ENCODE measurements at regions not wholly inside any gene's neighbourhood (a gene's known extent, or its start where the extent isn't known, plus 50 kb on each side); places are given as distances from the start of the nearest gene placed in this dataset.

DNA sequence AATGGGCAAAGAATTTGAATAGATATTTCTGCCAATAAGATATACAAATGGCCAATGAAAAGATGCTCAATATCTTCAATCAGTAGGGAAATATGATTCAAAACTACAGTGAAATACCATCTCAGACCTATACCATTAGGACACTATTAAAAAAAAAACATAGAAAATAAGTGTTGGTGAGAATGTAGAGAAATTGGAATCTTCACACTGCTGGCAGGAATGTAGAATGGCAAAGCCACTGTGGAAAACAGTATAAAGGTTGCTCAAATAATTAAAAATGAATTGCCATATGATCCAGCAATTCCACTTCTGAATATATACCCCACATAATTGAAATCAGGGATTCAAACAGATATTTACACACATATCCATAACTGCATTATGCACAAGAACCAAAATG lies 88.1 kb upstream of the STARD13 start:
- no peak overlapping the region for H3K4me3 ChIP-seq (replicated peaks; ENCODE audit: low read depth, low read length)
- TF ChIP-seq, protein P1, sequence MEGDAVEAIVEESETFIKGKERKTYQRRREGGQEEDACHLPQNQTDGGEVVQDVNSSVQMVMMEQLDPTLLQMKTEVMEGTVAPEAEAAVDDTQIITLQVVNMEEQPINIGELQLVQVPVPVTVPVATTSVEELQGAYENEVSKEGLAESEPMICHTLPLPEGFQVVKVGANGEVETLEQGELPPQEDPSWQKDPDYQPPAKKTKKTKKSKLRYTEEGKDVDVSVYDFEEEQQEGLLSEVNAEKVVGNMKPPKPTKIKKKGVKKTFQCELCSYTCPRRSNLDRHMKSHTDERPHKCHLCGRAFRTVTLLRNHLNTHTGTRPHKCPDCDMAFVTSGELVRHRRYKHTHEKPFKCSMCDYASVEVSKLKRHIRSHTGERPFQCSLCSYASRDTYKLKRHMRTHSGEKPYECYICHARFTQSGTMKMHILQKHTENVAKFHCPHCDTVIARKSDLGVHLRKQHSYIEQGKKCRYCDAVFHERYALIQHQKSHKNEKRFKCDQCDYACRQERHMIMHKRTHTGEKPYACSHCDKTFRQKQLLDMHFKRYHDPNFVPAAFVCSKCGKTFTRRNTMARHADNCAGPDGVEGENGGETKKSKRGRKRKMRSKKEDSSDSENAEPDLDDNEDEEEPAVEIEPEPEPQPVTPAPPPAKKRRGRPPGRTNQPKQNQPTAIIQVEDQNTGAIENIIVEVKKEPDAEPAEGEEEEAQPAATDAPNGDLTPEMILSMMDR (IDR thresholded peaks at IDR 0.05; ENCODE audit: insufficient read depth, low read length, poor library complexity, severe bottlenecking) = no peak
- no peak for DNase-seq (ENCODE audit: extremely low read depth, insufficient read length)
- no peaks in the 10 kb centered on the region for H3K27me3 ChIP-seq (replicated peaks; ENCODE audit: control insufficient read depth, insufficient read depth, low read length)
- H3K36me3 ChIP-seq (ENCODE audit: control insufficient read depth, insufficient read depth, low read length) = no peaks in the 10 kb centered on the region

DNA sequence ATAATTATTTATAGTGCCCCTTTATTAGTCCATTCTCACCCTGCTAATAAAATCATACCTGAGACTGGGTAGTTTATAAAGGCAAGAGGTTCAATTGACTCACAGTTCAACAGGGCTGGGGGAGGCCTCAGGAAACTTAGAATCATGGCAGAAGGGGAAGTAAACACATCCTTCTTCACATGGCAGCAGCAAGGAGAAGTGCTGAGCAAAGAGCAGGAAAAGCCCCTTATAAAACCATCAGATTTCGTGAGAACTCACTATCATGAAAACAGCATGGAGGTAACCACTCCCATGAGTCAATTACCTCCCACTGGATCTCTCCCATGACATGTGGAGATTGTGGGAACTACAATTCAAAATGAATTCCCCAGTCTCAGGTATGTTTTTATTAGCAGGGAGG lies 89.9 kb upstream of the STARD13 start:
- no peaks in the 10 kb centered on the region for H3K36me3 ChIP-seq (ENCODE audit: control insufficient read depth, insufficient read depth, low read length)

DNA sequence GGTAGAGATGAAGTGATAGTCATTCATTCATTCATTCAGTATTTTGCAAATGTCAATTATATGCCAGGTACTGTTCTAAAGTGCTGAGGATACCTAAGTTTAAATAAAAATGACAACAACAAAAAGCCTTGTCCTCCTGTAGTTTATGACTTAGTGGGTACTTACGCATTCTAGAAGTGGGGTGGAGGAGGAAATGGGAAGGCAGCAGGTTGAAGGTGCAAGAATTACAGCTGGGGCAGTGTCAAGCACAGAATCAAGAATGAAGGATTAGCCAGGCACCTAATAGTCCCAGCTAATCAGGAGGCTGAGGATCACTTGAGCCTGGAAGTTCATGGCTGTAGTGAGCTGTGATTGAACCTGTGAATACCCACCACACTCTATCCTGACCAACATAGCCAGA lies 90.7 kb upstream of the STARD13 start:
- DNase-seq (ENCODE audit: extremely low read depth, insufficient read length) = no peak
- H3K36me3 ChIP-seq (ENCODE audit: control insufficient read depth, insufficient read depth, low read length) = no peaks in the 10 kb centered on the region
- TF ChIP-seq, protein P1 (IDR thresholded peaks at IDR 0.05; ENCODE audit: insufficient read depth, low read length, poor library complexity, severe bottlenecking) = no peak
- no peaks in the 10 kb centered on the region for H3K27me3 ChIP-seq (replicated peaks; ENCODE audit: control insufficient read depth, insufficient read depth, low read length)
- H3K4me3 ChIP-seq (replicated peaks; ENCODE audit: low read depth, low read length) = no peak overlapping the region

More for the DNA sequence above, 89.9 kb upstream of the STARD13 start:
- H3K4me3 ChIP-seq (replicated peaks; ENCODE audit: low read depth, low read length) = no peak overlapping the region
- no peak for DNase-seq (ENCODE audit: extremely low read depth, insufficient read length)
- TF ChIP-seq, protein P1 (IDR thresholded peaks at IDR 0.05; ENCODE audit: insufficient read depth, low read length, poor library complexity, severe bottlenecking) = no peak
- H3K27me3 ChIP-seq (replicated peaks; ENCODE audit: control insufficient read depth, insufficient read depth, low read length) = no peaks in the 10 kb centered on the region

DNA sequence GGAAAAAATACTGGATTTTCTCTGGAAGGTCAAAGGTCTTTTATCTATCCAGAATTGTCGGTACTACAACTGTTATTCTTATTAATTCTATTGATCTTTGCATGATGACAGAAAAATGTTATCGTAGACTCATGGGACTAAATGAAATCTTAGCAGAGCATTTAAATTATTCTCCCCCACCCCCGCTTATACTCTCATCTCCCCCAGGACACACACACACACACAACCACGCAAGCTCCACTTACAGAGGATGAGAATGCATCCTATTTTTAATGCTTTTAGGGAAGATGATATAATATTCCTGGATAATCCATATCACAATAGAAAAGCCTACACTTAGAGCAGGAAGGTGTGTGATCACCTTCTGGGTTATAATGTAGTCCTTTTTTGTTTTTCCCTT lies 91.9 kb upstream of the STARD13 start:
- TF ChIP-seq, protein P1 (IDR thresholded peaks at IDR 0.05; ENCODE audit: insufficient read depth, low read length, poor library complexity, severe bottlenecking) = no peak
- Histone ChIP-seq H3K36me3 (ENCODE audit: control insufficient read depth, insufficient read depth, low read length) (no peaks in the 10 kb centered on the region), H3K4me3 (replicated peaks; ENCODE audit: low read depth, low read length) (no peak overlapping the region), H3K27me3 (replicated peaks; ENCODE audit: control insufficient read depth, insufficient read depth, low read length) (no peaks in the 10 kb centered on the region)
- DNase-seq (ENCODE audit: extremely low read depth, insufficient read length) = no peak

DNA sequence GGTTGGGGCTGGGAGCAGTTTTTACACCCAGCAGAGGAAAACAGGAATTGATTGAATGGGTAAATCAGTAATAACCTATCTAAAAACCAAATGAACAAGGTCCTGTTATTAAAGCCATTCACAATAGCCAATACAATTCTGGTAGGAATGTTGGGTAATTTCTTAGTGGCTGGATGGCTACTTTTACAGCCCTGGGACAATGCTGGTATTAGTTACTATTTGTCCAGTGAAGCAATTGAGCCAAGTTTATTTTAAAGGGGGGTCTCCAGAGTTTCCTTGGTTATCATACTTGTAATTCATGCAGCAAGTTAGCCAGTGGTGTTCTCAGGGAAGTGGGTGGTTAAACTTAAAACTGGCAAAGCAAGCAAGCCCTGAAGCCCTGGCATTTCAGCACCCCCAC lies 92.3 kb upstream of the STARD13 start:
- H3K27me3 ChIP-seq (replicated peaks; ENCODE audit: control insufficient read depth, insufficient read depth, low read length) = no peaks in the 10 kb centered on the region
- H3K4me3 ChIP-seq (replicated peaks; ENCODE audit: low read depth, low read length) = no peak overlapping the region
- no peaks in the 10 kb centered on the region for H3K36me3 ChIP-seq (ENCODE audit: control insufficient read depth, insufficient read depth, low read length)
- TF ChIP-seq, protein P1 (IDR thresholded peaks at IDR 0.05; ENCODE audit: insufficient read depth, low read length, poor library complexity, severe bottlenecking) = no peak
- no peak for DNase-seq (ENCODE audit: extremely low read depth, insufficient read length)

DNA sequence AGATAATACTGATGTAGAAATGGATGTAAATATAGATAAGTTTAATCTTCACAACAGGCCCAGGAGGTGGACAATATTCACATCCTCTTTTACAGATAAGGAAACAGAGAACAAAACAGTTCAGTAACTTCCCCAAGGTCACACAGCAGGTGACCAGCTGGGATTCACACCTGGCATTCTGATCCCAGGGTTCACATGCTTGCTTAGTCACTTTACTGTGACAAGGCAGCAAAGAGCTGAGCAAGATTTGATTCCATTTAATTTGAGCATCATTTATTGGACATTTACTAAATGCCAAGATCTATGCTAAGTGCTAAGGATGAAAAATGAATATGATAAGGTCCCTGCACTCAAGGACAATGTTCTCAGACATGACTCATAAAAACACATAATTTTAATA lies 94.1 kb upstream of the STARD13 start:
- Histone ChIP-seq H3K27me3 (replicated peaks; ENCODE audit: control insufficient read depth, insufficient read depth, low read length) (no peaks in the 10 kb centered on the region), H3K36me3 (ENCODE audit: control insufficient read depth, insufficient read depth, low read length) (no peaks in the 10 kb centered on the region), H3K4me3 (replicated peaks; ENCODE audit: low read depth, low read length) (no peak overlapping the region)
- TF ChIP-seq, protein P1 (IDR thresholded peaks at IDR 0.05; ENCODE audit: insufficient read depth, low read length, poor library complexity, severe bottlenecking) = no peak
- no peak for DNase-seq (ENCODE audit: extremely low read depth, insufficient read length)

Measured in GM06990 (cell line).